Stimulated activated CD4-positive, alpha-beta T cell treated with anti-CD3 and anti-CD28 coated beads, Interleukin-2, amount 100 ng/mL, for 4 hours (primary cell): ENCODE measurements at regions not wholly inside any gene's neighbourhood (a gene's known extent, or its start where the extent isn't known, plus 50 kb on each side); places are given as distances from the start of the nearest gene placed in this dataset.

Experiments
- DNase-seq: peaks from one replicate; pipeline ENCODE4 v3.0.0-alpha.2; 2020; ENCODE audit warnings: low read depth

DNA sequence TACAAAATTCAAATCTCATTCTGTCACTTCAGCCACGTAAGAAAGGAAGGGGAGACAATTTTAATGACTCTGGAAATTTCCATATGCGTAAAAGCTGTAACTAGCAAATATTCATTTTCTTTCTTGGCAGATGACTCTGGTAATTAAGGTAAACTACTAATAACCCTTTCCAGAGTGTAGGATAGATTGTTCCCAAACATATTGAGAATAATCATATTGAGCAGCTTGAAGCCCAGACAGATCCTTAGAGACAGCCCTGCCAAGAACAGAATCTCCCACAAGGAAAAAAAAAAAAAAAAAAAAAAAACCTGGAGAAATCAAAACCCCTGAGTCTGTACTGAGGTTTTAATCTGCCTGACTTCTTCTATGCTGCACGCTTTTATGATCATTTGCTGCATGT lies 163.6 kb upstream of the TMPO start:
- no peak for DNase-seq

DNA sequence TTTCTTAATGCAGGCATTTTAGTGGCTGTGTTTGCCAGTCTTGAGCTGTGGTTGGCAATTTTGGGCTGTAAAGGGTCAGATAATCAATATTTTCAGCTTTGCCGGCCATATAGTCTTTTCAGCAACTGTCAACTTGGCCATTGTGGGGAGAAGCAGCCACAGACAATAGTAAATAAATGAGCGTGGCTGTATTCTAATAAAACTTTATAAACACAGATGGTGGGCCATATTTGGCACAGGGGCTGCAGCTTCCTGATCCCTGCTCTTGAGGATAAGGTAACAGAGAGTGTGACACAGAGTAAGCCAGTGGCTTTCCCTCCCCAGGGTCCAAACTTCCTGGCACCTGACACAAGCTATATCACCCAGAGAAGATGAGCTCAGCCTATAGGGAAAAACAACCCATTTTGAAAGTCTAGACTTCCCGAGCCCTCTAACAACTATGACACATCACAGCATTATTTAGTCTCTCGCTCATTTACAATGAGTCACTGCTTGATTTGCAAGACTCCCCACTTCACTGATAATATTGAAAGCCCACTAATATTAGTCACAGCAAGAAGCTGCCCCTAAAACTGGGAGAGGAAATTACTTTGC lies 163.1 kb upstream of the TMPO start:
- DNase-seq = no peak

DNA sequence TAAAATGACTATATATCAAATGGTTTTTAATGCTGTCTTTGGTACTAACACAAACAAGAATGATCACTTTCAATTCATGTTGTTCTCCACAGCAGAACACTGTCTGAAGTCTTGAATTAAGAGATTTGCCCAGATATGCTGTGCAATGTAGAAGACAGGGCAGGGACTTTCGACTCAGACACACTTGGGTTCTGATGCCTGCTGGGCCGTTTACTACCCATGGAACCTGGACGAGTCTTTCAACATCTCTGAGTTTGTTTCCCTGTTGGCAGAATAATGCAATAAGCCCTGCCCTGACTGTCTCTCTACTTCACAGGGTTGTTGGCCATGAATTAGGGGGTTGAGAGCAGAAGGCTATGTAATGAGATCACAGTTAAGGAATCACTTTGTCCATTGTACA lies 162.6 kb upstream of the TMPO start:
- no peak for DNase-seq

DNA sequence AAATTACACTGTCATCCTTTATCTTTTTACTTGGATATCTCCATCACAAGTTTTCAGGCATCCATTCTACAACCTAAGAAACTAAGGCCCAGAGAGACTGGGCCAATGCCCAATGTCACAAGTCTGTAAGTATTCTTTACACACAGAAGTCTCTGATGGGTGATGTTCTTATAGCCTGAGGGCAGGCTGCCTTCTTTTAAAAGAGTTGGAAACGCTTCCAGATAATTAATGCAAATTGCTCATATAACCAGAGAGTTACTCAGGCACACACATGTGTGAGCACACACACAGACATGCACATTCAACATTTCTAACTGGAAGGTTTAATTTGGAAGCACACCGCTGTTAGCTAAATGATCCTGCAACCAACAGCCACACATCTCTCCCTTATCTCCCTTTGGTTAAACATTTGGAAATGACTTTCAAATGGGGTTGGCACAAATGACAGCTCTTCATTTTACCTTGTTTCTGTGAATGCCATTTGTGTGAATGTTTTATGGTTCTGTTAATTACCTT lies 160.8 kb upstream of the TMPO start:
- no peak for DNase-seq

DNA sequence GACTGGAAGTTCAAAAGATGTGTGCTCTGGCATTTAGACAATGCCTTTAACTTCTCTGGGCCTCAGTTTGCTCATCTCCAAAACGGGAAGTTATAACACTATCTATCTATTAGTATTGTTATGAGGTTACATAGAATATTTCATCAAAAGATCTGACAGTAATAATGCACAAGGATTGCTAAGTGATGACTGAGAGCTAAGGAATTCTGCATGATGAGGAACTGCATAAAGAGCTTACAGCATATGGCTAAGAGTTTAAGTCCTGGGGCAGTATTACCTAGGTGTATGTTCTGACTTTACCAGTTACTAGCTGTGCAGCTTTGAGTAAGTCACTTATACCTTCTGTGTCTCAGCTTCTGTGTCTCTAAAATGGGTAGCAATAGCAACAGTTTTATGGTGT lies 160.1 kb upstream of the TMPO start:
- no peak for DNase-seq

DNA sequence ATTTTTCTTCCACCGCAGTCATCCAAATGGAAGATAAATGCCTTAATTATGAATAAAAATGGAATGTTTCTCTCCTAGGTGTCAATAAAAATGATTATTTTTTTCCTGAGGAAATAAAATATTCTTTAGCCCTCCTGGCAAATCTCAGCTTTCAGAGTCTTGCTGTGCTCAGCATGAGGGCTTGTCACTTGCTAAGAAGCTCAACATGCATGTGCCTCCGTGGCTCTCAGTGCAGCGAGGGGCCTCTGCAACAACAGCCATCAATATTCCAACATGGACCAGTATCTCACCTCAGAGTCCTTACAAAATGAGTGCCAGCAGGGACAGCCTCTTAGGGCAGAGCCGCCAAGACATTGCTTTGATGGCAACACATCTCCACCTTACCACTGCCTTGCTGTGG lies 159.5 kb upstream of the TMPO start:
- no peak for DNase-seq

DNA sequence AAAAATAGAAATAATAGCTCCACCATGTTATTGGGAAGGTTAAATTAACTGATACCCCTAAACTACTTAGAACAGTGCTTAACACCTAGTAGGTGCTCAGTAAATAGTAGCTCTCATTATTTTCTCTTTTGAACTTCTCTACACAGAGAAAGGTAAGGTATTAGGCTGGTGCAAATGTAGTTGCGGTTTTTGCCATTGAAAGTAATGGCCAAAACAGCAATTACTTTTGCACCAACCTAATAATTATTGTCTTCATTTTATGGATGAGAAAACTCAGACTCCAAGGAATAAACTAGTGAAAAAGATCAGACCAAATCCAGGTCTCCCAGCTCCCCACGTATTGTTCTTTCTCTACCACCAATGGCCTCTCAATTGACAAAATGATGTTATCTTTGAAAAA lies 157.2 kb upstream of the TMPO start:
- no peak for DNase-seq

DNA sequence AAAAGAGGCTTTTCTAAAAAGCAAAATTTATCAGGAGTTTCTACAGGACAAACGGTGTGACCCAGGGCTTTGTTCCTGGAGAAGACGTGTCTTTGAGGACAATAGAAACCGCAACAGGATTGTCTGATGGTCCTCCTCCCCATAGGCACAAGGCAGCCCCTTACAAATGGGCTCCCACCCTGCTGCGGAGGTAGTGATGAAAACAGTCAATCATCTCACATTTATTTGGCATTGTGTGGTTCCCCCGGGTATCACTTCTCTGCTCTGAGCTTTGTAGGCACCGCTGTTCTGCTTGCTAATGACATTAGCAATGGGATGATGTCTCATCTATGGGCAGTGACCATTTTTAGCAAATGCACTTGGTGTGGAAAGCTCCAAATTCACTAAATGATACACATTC lies 155.5 kb upstream of the TMPO start:
- DNase-seq = no peak

DNA sequence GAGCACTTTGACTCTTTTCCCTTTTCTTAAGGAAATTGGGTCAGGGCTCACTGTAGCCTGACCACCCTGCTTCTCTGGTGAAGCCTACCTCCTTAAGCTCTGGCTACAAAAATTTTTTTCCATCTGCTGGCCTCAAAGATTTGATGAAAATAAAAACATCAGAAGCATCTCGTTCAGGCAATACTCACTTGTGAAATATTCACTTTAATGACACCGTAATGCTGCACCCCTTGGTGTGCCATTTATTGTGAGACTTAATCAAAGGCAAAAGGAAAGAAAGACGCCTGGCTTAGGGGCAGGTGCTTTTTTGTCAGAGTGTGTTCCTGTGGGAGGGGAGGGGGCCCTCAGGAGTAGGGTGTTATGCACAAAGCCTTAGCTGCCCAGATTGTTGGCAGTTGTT lies 155.0 kb upstream of the TMPO start:
- no peak for DNase-seq

DNA sequence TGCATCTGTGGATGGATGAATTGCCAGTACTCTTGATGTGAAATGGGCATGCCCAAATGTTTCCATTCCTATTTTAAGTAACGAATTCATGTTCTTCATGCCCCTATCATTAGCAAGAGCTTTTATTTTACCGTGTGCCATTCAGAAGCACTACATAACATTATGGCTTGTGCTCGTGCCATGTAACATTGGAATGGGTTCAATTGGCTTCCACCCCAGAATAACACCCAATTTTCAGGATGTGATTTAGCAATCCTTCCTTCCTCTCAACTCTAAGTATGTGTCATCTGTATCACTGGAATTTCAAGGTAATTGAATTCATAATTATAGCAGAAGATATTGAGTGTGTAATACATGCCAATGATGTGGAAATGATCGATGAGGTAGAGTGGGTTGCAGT lies 145.8 kb upstream of the TMPO start:
- DNase-seq = no peak

DNA sequence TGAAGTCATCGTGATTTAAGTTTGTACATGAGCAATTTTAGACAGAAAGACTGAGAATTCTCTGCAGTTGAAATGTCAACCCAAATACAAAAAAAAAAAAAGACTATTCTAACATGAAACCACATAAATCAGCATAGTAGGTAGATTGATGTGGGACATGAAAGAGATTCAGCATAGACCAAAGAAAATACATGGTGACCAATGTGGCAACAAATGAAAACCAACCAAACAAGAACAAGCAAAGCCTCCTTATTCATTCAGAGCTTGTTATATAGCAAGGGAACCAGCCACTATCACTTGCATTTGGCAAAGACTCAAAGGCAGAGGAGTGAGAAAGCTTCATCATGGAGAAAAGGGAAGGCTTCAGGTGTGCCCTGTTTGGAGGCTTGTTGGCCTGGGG lies 144.4 kb upstream of the TMPO start:
- no peak for DNase-seq

DNA sequence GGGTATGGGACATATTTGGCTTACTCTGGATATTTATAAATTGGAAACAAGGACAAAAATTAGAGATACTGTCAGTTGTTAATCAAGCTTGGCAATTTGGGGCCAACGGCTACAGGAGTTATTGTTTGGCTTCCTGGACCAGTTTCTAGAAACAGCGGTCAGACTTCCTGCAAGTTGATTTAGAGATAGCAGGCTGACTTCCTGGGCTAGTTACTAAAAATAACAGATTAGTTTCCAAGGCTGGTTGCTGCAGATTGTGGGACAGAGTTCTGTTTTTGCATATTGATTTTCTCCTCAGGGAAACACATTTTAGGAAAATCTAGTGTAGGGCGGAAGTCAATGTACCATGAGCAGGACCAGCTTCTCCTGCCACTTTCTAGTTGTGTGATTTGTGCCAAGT lies 144.0 kb upstream of the TMPO start:
- DNase-seq = no peak

DNA sequence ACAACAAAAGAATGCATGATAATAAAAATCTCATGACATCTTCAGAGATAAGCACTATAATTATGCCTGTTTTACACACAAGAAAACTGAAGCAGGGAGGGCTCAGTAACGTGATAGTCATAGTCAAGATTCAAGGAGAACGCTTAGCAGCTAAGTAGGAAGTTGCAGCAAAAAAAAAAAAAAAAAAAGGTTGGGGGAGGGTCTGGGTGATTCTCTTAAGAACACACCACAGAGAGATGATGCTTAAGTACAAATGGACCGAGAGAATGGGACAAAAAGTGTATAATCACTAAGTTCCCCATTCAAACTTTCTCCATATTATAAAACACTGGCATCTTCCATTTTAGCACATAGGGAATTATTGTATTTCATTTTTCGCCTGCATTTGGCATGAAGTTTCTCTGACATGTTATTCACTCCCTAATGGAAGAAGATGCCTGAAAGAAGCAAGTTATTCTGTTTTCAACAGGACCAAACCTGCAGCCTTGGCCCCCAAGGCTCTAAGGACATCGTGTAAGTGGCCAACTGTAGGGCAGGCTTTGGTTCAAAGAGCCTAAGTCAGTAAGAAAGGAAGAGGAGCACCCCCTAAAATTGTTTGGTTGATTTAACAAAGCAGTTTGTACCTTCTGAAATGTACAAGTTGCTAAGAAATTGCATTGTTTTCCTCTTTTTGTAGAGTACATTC lies 142.9 kb upstream of the TMPO start:
- no peak for DNase-seq

DNA sequence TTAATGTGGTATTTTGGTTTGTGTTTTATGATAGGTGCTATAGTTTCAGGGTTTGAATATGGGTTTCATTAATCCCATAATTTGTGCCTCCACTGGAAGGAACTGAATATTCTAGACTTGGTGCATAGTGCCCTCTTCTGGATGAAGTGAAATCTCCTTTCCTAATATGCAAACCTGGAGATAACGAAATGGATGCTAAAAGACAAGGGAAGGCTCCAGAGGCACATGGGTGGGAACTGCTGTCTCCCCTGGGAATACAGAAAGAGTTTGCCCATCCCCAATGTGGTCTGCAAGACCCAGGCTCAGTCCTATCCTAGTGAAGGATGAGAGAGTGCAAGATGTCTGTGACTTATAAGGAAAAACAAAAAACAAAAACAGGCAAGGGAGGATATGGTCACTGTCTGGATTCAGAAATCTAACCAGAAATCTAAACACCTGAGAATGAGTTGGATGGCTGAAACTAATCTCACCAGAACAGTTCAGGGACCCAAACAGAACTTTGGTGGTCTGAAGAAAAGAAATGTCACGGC lies 142.3 kb upstream of the TMPO start:
- no peak for DNase-seq

DNA sequence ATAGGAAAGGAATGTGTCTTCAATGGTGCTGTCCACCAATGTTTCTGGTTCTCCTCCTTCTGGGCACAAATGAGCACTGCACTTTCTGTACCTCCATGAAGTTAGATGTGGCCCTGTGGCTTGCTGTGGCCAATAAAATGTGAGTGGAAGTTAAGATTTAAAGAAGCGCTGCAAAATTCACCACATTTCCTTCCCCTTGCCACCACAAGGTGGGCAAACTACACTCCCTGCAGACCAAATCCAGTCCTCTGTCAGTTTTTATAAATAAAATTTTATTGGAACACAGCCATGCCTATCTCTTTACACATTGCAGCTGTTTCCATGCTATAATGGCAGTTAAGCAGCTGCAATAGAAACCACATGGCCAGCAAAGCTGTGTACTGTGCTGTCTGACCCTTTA lies 141.4 kb upstream of the TMPO start:
- DNase-seq = no peak

DNA sequence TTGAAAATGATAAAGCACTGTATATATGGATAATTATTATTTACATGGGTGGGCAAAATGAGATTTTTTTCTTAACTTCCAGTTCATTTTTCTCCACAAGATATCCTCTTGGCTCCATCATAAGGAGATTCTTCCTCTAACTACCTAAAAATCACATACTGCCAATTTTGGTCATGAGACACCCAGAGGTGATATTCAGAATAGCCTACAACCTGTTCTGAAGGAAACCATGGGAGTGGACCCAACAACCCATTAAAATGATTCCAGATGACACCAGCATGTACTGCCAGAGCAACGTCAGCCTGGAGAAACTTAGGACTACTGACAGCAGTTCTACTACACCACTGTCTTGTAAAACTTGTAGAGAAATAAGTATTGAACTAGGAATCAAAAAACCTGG lies 136.3 kb upstream of the TMPO start:
- DNase-seq = no peak

DNA sequence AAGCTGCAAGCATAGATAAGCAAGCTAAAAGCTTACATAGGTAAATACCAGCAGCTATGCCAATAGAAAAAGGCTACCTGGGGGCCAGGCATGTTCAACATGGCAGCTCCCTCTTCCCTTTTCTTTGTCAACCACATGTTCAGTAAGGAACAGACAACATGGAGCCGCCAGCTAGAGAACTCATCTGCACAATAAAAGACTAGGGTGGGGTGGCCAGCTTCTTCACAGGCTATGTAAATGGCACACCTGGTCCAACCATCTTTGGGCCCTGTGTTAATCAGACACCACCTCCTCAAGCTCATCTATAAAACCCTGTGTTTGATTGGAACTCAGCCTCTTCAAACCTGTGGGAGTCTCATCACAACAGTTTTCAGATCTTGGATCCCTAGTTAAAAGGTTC lies 129.7 kb upstream of the TMPO start:
- DNase-seq = no peak

DNA sequence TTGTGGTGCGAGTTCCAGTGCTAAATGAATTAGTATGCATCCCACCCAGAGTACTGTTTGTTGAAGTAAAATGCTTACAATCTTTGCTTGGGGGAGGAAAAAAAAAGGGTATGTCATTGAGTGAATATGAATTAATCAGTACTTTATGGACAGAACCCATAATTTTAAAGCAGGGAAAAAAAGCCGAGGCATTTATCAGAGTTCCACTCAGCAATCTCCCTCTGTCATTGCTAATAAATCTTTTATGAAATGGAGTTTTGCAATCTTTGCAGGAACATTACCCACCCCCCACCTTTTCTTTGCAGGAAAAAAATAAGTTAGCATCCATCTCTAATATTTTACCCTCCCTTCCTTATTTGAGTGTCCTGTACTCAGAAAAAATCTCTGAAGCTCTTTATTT lies 127.9 kb upstream of the TMPO start:
- DNase-seq = no peak

DNA sequence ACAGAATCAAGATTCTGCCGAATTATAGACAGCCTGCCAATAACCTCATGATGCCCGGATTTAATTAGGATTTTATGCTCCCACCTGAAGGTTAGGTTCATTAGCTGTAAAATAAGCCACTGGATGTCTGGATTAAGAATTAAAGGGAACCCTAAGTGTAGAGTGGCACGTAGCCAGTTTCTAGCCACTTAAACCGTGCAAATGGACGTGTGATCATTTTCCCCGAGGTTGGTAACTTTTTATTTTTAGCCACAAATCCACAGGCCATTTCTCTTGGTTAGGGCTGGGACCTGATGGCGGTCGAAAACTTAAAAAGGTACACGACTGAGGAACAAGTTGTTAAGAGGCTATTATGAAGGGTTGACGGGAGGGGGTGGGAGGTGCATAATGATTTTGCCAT lies 127.3 kb upstream of the TMPO start:
- DNase-seq = no peak

DNA sequence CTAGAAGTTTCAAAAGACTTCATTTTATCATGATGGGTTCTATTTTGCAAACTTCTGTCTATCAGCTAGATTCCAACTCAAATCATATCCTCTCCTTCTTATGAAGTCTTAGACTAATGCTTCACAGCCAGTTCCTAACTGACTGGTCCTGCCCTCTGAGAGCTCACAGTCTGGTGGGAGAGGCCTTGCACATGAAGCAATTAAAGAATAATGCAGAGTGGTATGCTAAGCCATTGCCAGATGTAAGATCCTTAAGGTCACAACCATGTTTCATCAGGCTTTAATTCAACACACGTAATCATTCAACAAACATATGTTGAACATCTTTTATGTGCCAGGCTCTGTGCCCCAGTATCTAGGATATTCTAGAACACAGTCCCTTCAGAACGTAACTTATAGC lies 125.8 kb upstream of the TMPO start:
- no peak for DNase-seq

DNA sequence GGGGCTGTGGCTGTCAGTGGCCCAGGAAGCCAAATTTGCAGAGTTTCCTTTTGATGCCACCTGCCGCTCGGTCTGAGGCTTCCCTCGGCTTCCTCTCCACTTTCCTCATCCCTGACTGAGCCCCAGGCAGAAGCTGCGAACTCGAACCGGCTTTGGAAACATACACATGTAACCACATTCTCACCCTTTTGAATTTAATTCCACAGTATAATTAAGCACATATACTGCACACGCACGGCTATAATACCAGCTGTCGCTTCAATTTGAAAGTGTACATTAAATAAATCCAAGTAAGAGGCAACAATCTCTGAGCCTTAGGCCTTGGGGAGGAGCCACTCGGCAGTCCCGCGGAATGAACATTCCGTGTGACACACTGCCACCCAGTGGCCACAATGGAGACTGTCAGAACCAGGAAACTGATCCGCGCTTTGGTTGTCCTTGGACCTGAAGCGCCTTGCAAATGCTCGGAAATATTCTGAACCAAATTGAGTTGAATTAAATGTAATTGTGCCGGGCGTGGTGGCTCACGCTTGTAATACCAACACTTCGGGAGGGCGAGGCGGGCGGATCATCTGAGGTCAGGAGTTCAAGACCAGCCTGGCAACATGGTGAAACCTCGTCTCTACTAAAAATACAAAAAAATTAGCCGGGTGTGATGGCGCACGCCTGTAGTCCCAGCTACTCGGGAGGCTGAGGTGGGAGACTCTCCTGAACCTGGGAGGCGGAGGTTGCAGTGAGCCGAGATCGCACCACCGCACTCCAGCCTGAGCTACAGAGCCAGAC lies 117.9 kb upstream of the TMPO start:
- DNase-seq = peak; percentile 73

DNA sequence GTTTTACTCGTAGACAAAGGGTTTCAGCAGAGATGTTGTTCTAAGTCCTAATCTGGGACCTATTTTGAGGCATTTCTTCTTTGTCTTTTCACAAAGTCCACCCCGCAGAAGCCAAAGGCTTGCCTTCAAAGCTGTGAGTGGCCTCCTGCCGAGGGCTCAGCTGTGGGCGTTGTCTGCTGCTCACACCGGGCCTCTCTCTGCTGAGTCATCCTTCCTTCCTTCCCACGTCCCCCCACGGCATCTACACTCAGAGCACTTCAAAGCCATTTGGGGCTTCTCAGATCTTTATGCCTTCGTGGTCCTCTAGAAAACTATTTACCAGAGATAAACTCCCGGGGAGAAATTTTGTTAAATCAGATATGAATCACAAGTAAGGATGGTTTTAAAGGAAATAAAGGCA lies 115.9 kb upstream of the TMPO start:
- DNase-seq = peak; percentile 65

DNA sequence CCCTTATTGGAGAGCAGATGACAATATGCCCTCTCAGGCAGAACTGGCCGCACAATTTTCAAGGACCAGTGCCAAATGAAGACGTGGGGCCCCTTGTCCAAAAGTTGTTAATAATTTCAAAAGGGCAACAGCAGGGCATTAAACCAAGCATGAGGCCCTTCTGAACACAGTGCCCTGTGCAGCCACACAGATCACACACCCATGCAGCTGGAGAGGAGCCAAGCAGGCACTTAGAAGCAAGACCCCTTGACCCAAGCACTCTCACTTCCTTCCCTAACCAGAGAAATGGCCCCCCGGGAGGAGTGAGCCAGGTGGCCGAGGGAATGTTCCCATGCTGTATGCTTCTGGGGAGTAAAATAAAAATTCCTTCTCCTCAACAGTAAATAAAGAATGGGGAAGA lies 114.0 kb upstream of the TMPO start:
- DNase-seq = no peak
